ENCODE measurements at regions not wholly inside any gene's neighbourhood (a gene's known extent, or its start where the extent isn't known, plus 50 kb on each side); places are given as distances from the start of the nearest gene placed in this dataset.
"Not testable (repeated sequence)": the region's sequence is repeated elsewhere in the genome, so short reads cannot be mapped to it uniquely, and the experiment has no call there.

DNA sequence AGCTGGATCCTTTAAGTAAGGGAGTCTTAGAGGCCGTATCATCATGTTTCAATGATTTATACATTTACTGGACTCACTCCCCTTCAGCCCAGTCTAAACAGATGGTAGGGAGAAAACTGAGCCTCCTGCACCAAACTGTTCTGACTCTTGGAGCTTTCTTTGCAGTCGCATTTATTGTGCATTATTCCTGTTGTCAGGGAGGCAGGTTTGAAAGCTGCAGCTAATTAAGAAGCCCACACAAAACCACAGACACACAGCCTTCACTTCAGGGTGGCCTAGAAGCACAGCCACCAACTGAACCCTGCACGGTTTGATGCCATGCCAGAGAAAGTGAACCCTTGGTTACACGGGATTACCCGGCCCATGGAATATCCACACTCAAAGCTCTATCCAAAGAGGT, 911.0 kb downstream of the UQCRFS1 start:
- no peak for DNase-seq

DNA sequence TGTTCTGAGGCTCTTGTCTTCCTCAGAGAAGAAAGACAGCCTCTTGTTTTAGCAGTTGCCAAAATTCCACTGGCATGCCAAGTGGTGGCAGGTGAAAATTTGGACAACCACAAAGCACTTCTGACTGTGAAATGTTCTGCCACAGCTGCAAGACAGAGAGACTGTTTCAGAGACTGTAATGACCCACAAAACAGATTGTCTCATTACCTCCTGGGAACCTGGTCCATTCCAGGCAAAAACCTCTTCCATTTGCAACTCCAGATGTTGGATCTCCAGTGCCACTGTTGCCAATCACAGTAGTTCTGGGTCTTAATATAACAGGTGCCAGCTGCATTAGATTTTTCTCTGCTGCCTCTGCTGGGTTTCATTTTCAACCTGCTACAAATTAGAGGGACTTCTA, 911.5 kb downstream of the UQCRFS1 start:
- no peak for DNase-seq

DNA sequence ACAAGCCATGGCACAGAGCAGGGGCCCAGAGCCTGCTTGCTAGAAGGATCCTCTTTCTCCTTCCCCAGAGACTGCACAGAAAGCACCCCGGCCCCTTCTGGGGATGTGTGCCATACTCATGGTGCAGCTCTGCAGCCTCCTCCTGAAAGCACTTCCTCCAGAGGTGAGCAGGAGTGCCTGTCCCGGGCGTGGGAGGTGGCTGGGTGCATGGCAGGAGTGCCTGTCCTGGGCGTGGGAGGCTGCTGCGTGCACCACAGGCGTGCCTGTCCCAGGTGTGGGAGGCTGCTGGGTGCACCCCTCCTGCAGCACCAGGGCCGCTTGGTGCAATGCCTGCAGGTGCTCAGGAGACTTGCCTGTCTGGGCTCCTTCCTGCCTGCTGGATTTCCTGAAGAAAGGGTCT, 913.3 kb downstream of the UQCRFS1 start:
- DNase-seq: no peak

DNA sequence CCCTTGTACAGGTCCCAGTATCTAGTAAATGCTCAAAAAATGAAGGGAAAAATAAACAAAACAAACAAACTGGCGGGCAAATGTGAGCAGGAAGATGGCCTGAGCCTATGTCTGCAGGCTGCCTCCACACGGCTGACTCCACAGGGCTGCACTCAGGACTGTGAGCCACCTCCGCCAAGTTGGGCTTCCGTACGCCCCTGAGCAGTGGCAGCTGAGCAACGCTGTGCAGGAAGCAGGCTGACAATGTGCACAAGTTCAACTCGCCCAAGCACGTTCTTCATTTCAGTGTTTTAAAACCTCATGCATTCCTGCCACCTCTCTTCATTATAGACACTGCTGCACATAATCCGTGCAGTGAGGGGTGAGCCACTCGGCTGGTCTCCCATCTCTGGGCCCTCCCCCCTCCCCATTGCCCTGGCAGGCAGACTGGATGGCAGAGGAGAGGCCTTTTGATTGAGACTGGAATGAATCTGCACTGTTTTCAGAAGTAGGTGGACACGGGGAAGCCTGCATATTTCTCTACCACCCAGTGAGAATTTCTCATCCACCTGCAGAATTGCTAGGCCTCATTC, 915.3 kb downstream of the UQCRFS1 start:
- DNase-seq: no peak

DNA sequence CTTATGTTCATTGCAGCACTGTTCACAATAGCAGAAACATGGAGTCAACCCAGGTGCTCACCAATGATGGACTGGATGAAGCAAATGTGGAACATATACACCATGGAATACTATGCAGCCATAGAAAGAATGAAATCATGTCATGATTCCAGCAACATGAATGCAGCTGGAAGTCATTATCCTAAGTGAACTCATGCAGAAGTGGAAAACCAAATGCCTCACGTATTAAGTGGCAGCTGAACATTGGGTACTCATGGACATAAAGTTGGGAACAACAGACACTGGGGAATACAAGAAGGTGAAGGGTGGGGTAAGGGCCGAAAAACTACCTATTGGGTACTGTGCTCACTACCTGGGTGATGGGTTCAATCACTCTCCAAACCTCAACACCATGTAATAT, 915.9 kb downstream of the UQCRFS1 start:
- DNase-seq: no peak

DNA sequence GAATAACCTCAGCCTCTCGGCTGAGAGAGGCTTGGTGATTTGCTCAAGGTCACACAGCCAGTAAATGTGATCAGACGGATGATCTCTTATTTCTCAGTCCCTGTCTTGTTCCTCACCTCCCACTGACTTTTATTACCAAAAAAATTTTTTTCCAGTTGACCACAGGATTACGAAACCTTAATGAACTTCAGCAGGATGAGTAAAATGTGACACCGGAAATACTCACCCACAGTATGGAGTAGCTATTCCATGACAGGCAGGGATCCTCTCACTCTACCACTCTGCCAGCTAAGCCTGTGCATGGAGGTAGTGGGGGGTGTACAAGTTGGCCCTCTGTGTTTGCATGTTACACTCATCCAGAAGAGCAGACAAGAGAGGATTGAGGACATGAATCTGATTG, 916.4 kb downstream of the UQCRFS1 start:
- DNase-seq: no peak

DNA sequence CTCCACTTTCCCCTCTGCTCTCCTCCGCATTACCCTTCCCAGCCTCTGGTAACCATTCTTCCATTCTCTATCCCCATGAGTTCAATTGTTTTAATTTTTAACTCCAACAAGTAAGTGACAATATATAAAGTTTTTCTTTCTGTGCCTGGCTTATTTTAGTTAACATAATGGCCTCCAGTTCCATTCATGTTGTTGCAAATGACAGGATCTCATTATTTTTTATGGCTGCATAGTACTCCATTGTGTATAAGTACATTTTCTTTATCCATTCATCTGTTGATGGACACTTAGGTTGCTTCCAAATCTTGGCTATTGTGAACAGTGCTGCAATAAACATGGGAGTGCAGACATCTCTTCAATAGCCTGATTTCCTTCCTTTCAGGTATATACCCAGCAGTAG, 918.0 kb downstream of the UQCRFS1 start:
- DNase-seq: not testable (repeated sequence)

DNA sequence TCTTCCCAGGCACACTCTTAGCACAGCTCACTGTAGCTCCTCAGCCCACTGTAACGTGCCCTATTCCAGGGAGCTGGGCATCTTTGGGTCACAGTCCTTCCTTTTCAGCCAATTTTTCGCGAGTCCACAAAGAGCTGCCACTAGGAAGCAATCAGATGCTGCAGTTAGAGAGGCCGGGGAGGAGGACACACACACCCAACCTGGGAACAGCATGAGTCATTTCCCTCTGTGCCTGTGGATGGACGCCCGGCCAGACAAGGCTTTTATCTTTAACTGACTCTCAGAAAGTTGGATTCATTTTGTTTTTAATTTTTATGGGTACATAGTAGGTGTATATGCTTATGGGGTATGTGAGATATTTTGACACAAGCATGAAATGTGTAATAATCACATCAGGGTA, 918.6 kb downstream of the UQCRFS1 start:
- no peak for DNase-seq

DNA sequence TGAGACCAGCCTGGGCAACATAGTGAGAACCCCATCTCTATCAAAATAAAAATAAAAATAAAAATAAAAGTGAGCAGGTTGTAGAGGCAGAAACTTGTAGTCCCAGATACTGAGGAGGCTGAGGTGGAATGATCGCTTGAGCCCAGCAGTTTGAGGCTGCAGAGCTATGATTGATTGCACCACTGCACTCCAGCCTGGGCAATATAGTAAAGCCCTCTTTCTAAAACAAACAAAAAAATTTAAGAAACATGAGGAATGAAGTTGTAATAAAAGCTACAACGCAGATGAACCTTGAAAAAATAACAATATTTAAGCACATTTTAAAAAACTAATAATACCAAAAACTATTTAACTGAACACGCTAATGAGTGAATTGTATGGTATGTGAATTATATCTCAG, 919.3 kb downstream of the UQCRFS1 start:
- DNase-seq: no peak

DNA sequence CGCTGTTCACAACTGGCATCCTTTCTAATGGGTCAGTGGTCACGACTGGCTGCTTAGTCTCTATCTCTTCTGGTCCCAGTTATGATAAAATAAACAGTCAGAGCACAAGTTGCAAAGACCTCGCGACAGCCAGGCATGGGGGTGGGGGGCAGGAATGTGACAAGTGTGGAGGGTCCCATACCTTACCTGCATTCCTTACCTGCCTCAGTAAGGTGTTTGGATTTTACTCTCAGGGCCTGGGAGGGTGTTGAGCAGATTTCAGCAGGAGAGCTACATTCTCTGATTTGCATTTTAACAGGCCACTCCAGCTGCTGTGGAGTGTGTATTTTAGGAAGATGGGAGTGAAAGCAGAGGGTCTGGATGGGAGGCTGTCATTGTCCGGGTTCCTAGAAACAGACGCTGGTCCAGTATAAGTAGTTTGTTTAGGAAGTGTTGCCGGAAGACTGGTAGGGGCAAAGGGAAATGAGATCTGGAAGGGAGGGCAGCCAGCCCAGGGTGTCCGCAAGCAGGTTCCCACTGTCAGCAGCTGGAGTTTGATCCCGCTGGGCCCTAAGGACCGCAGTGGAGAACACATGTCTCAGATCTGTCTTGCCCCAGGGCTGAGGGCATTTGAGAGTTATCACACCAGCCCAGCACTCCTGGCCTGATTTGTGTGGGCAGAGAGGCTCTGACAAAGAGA, 920.0 kb downstream of the UQCRFS1 start:
- DNase-seq: no peak

DNA sequence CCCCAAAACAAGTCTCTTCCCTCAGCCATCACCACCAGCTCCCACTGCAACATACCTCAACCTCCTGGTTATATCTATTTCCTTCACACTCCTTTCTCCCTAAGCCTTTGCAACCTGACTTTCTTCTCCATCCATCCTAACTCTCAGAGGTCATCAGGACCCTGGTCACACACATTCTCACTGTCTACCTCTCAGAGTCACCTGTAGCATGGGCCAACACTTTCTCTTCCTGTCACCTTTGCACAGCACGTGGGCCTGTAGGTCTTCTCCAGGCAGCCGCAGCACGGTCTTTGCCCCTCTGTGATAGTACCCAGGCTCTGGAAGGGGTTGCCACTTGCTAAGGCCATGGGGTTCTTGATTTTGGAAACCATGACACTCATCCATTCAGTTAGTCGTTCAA, 921.1 kb downstream of the UQCRFS1 start:
- no peak for DNase-seq

DNA sequence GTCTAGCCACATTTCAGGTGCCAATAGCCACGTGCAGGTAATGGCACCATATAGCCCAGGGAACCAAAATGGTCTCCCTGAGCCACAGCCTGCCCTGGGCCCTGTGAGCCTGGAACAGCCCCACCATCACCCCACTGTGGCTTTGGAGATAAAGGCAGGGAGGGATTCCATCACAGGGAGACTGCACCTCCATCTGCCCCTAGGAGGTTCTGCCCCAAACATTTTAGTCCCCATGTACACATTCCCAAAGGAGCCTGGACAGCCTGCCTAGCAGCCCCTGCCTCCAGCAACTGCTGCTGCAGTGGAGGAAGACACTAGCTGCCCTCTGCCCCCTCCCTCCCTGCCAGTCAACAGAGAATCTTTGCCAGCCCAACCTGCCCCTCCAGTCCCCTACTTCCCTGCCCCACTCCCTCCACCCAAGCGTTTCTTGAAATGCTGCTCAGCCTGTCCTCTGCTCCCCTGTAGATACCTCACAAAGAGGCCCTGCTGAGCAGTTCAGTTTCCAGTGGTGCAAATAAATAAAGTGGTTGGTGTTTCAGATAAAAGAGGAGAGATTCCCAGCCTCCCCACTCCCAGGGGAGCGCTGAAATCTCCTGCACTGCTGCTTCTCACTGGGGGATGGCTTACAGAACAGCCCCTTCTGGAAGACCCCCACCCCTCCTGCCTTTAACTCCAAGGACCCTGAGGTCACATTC, 921.8 kb downstream of the UQCRFS1 start:
- no peak for DNase-seq

DNA sequence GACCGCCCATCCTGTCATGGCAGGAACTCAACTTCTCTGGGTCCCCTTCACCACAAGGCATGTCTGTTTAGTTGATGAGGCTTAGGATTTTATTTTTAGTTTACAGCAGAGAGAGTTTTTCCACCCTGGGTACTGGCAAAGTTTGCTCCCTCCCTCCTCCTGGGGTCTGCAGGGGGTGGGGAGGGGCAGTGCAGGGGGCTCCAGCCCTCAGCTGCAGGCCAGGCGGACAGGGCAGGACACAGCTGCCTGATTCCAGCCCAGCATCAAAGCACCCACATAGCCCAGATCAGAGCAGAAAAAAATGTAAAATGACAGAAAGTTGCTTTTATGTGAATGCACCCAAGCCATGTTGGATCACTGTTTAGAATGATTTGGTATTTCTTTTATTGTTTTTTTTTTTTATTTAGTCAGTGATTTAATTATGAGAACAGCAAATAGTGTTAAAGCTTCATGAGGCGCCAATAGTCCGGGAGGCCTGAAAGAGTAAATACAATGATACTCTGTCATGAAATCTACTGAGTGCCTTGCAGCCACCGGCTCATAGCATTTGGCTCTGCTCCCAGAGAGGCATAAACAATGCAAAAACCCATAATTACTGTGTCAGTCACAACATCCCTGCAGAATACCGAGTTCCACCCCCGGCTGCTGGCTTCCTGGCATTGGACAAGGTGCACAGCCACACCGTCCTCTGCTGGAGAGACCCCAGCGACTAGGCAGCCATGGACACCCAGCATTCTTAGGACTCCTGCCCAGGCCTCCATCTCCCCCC, 923.5 kb downstream of the UQCRFS1 start:
- no peak for DNase-seq

DNA sequence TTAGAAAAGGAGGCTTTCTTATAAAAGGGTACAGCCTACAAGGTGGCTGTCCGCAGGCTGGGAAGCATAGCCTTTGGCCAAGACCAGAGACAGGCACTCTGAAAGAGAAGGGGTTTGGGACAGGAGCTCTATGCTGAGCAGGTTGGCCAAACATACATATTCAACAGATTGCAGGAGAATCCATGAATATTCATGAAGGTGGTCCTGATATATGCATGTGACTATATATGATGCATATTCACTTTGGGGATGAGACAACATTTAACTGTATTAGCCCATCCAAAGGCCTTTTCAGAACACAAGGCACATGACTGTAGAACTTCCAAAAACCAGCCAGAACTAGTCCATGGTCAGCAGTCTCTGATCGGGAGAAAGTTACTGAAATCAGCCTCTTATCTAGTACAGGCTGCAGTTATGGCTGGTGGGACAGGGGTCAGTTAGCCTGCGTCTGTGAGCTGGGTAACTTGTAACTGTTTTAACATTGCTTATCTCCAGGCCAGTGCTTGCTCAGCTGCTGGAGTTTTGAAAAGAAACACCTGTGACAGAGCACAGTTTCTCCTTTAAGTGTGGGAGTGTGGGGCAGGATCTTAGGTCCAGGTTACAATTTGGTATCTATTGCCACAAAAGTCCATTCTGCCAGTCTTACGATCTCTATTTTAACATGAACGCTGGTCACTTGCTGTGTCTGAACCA, 924.2 kb downstream of the UQCRFS1 start:
- DNase-seq: no peak

DNA sequence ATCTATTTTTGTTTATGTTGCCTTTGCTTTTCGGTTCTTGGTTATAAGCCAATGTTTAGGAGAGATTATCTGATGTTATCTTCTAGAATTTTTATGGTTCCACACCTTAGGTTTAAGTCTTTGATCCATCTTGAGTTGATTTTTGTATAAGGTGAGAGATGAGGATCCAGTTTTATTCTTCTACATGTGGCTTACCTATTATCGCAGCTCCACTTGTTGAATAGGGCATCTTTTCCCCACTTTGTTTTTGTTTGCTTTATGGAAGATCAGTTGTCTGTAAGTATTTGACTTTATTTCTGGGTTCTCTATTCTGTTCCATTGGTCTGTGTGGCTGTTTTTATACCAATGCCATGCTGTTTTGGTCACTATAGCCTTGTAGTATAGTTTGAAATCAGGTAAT, 927.0 kb downstream of the UQCRFS1 start:
- no peak for DNase-seq

DNA sequence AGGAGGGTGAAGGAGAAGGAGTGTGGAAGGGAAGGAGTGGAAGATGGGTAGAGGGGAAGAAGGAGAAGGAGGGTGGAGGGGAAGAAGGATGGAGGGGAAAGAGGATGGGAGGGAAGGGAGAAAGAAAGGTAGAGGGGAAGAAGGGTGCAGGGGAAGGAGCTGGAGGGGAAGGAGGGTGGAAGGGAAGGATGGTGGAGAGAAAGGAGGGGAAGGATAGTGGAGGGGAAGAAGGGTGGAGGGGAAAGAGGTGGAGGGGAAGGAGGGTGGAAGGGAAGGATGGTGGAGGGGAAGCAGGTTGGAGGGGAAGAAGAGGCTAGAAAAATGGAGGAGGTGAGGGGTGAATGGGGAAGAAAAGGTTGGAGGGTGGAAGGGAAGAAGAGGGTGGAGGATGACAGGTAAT, 927.9 kb downstream of the UQCRFS1 start:
- DNase-seq: no peak

DNA sequence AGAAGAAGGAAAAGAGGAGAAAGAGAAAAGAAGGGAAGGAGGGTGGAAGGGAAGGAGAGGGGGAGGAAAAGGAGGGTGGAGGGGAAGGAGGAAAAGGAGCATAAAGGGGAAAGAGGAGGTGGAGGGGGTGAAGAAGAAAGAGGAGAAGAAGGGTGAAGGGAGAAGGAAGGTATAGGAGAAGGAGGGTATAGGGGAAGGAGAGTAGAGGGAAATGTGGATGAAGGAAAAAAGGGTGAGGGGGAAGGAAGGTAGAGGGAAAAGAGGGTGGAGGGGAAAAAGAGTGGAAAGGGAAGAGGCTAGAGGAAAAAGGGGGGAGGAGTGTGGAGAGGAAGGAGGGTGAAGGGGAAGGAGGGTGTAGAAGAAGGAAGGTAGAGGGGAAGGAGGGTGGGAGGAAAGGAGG, 928.6 kb downstream of the UQCRFS1 start:
- no peak for DNase-seq

DNA sequence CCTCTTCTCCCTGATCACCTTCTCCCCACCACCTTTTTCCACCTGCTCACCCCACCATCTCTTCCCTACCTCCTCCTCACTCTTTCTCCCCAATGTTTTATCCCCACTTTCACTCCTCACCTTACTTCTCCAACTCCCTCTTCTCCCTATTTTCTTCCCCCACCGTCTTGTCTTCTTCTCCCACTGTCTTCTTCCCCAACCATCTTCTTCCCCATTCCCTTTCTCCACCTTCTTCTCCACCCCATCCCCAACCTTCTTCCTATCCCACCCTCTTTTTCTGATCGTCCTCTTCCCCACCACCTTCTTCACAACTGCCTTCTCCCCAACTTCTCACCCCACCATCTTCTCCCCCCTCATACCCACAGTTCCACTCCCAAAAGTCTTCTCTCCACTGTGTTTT, 929.4 kb downstream of the UQCRFS1 start:
- DNase-seq: no peak

DNA sequence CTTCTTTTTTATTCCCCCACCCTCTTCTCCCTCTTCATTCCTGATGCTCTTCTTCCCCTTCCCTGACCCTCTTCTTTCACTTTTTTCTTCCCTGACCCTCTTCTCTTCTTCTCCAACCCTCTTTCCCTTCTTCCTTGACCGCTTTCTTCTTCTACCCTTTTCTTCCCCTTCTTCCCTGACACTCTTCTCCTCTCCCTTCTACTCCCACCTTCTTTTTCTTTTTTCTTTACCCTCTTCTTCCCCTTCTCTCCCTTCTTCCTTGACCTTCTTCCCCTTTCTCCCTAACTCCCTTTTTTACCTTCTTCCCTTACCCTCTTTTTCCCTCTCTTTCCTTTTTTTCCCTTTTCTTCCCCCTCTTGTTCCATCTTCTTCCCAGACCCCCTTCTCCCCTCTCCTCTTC, 931.3 kb downstream of the UQCRFS1 start:
- DNase-seq: no peak

DNA sequence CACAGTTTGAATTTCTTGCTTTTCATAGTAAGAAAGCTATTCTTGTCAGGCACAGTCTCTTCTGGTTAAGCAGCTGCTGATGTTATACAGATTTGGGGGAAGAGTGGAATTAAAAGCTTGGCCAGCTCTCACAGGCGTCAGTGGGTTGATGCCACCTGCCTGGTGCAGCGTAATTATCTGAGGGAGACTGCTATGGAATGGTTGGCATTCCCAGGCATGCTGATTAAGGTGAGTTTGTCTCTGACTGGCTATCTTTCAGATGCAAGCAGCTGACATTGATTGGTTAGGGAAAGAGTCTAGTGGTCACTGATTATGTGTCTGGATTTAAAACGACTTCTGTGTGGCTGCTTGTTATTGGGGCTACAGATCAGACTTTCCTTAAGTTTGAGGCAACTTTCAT, 948.4 kb downstream of the UQCRFS1 start:
- DNase-seq: no peak

DNA sequence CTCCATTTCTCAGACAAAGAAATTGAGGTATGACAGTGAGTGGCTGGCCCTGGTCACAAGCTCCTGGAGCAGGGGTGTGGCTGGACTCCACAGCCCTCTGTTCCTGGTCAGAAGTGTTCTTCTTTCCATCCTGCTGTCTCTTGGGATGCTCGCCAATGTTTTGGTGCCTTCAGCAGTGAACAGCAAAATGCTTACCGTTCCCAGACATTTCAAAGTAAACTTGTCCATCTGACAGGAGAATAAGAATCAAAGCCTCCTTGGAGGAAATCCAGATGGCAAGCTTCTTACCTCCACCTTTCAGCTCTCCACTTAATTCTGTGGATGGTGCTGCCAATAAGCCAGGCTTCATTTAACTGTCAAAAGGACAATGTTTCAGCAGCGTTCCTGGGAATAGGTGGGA, 954.1 kb downstream of the UQCRFS1 start:
- no peak for DNase-seq

DNA sequence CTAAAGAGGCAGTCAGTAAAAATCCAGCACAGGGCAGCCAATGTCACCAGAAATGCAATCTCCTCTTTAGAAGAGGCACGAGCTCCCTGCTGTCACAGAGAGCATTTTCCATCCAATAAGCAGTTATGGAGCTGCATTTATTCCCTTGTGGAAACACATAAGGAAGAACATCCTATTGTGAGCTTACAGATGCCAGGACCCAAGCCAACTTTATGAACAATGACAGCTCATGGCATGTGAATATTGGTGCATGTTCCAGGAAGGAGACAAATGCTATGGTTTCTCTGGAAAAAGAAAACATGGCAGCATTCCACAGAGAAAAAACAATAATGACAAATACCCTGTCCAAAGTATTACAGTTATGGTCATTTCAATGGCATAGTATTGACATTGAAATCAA, 955.6 kb downstream of the UQCRFS1 start:
- DNase-seq: no peak

DNA sequence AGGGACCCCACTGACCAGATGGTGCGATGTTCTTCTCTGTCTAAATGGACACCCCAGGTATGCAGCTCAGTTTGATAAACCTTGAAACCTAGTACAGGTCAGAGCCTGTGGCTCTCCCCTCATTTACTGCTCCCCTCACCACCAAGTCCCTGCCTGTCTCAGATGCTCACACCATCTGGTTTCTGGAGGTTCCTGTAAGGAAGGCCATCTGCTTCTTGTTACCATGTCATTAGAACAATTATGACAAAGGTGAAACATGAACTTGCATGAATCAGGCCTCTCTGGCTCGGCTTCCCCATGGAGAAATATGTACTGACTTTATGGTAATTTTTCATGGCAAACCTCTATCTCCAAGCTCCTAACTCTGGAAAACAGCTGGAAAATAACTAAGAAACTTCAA, 965.7 kb downstream of the UQCRFS1 start:
- DNase-seq: no peak

Measured in T1000 (cell line).